LHCN-M2 (cell line): ENCODE measurements at regions not wholly inside any gene's neighbourhood (a gene's known extent, or its start where the extent isn't known, plus 50 kb on each side); places are given as distances from the start of the nearest gene placed in this dataset.
"Not testable (repeated sequence)": the region's sequence is repeated elsewhere in the genome, so short reads cannot be mapped to it uniquely, and the experiment has no call there.

Experiments used
- DNase-seq: peaks from one replicate; pipeline ENCODE4 v3.0.0-alpha.2; 2012; ENCODE audit warnings: low read depth

- no peak for DNase-seq
Observed at GRCh38 chr2:126049461-126049860, 606.5 kb upstream of the GYPC start.

DNA sequence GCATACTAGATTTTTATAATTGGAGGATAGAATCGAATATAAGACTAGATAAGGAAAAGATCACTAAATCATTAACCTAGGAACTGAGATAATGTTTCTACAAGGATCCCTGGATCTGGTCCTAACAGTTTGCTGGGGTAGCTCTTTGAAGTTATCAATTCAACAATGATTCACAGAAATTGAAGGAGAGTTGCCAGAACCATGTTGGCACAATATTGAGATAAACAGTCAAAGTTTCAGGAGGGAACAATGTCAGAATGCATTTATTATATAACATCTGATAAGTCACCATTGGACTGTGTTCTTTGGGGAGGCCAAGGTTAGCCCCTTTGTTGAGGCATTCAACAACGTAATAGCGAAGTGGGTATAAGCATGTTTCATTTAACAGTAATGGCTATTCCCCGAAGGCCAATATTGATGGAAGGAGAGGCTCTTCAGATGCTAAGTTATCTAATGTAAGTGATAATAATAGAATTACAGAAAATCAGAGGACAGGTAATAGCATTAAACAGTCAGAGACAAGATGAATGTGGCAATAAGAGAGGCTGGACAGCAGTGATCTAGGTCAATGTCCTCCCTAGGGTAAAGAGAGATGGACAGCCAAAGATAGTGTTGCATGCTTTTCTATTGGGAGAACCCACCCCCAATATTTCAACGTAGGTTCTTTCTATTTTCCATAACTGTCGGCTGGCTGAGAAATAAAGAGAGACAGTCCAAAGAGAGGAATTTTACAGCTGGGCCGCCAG, 604.8 kb upstream of the GYPC start:
- no peak for DNase-seq

GRCh38 chr2:126051737-126052240, 604.2 kb upstream of the GYPC start:
- not testable (repeated sequence) for DNase-seq

DNA sequence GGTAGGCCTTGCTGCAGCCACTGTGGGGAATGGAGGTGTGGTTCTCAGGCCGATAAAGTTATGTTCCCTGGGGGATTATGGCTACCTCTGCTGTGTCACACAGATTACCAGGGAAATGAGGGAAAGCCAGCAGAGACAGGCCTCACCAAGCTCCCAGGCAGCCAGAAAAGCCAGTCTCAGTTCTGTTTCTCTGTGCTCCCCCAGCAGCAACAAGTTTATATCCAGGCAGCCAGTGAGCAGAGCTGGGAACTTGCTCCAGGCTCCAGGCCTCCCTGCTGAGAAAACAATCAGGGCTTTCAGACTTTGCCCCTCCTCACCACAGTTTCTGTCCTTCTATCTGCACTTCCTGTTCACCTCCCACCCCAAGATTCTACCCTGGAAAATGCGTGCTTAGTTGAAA, 596.6 kb upstream of the GYPC start:
- DNase-seq, result no peak

DNA sequence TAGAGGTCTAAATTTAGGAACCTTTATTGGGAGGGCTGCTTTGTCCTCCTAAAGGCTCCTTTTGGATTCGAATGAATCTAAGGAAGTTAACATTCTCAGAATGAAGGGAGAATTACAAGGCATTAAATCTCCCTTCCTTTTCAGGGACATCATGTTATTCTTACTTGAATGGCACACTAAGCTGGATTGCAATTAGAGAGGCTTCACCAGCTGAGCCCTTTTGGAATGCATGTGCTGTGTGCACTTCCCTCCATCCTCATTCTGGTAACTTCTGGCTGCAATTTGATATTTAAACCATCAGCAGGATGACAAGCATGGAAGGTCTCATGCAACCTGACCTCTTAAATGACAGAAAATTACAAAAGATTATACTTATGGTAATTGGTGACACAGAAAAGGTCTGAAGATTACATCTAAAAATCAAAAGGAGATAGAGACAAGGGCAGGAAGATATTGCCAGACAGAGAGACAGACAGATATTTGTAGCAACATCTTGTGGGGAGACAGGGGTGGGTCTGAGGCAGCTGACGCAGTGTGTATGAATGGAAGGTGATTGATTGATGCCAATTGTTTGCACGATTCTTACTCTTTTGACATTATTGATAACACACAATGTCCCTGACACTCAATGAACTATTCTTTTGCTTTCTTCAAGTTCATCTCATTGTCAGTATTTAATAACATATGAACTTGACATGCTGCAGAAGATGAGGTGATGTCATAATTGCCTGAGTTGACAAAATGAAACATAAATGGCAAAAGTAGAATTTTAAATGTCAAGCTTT, 570.8 kb upstream of the GYPC start:
- DNase-seq, result no peak

DNA sequence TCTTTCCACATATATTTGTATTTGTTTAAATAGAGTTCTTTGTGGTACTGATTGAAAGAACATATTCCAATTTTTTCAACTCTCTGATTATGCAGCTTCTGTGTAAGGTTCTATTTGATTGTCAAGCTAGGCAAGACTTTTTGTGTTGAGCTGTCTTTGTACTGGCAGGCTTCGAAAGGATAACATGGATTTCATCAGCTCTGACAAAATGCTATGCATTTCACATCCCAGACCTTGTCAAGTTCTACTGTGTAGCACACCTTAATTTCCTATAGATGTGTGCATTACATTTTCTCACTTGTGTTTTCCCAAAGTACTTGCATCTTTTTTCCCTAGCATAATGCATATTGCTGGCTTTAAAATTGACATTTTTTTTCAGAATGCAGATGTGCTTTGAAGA, 555.0 kb upstream of the GYPC start:
- no peak for DNase-seq

DNA sequence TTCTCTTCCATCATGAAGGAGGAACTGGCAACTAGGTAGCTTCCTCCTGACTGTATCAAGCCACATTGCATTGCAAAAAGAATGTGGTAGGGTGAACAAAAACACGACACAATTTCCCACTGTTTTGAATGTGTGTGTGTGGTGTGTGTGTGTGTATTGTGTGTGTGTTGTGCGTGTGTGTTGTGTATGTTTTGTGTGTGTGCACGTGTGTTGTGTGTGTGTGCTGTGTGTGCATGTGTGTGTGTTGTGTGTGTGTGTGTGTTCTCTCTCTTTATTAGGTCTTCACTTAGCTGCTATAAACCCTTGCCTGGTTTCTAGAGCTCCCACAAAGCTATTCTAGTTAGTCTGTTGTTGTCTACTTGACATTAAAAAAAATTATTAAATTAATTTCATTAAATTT, 550.0 kb upstream of the GYPC start:
- DNase-seq, result no peak

DNA sequence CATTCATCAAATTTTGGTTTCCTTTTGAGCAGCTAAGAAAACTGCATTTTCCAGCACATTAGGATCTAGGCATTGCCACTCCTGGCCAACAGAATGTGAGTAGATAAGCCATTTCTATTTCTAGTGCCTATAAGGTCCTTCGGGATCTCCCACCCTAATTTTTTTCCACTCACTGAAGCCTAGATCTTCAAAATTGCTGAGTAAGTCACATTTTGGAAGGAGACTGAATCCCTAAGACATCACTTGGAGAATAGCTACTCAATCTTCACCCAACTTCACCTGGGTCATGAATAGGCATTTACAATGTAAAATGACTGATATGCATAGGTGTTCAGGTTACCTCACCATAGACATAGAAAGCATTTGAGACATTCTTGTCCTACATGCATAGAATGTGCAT, 548.1 kb upstream of the GYPC start:
- DNase-seq, result no peak

- no peak for DNase-seq
Observed at GRCh38 chr2:126115975-126116374, 540.0 kb upstream of the GYPC start.

DNA sequence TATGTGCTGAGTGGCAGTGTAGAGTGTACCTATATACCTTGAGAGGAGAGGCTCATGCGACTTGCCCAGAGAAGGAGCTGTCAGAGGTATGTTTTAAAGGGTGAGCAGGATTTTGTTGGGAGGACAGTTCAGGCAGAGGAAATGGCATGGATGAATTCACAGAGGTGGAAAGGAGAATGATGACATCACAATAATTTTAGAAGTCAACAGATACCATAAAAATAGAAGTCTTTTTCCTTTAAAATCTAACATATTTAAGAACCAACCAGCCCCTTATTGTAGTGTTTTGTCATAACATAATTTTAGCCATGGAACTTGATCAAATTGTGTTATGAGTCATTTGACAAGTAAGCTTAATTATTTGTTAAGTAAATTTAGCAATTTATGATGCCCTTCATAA, 538.1 kb upstream of the GYPC start:
- DNase-seq, result no peak

DNA sequence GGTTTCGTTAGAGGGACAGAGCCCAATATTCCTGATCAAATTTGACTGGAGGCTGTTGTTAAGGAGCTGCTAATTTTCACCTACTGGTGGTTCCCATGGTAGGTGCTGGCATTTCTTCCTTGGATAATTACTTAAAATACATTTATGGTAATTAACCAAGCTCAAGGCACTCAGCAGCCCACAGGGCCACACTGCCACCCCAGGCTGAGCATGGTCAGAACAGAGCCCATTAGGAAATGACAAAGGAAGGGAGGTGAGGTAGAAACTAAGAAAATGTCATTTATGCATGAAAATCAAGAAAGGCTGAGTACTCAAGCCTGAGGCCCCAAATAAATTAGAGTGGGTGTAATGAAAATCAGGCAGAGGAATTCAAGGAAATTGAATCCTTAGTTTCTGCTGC, 510.2 kb upstream of the GYPC start:
- no peak for DNase-seq

GRCh38 chr2:126154256-126154785, 501.6 kb upstream of the GYPC start:
- DNase-seq, result no peak

DNA sequence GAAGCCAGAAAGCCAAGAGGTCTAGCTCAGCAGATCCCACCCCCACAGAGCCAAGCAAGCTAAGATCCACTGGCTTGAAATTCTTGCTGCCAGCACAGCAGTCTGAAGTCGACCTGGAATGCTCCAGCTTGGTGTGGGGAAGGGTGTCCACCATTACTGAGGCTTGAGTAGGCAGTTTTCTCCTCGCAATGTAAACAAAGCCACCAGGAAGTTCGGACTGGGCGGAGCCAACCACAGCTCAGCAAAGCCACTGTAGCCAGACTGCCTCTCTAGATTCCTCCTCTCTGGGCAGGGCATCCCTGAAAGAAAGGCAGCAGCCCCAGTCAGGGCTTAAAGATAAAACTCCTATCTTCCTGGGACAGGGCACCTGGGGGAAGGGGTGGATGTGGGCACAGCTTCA, 495.0 kb upstream of the GYPC start:
- DNase-seq, result not testable (repeated sequence)

- no peak for DNase-seq
Observed at GRCh38 chr2:126172631-126173184, 483.2 kb upstream of the GYPC start.

GRCh38 chr2:126175222-126175621, 480.7 kb upstream of the GYPC start:
- DNase-seq, result no peak

DNA sequence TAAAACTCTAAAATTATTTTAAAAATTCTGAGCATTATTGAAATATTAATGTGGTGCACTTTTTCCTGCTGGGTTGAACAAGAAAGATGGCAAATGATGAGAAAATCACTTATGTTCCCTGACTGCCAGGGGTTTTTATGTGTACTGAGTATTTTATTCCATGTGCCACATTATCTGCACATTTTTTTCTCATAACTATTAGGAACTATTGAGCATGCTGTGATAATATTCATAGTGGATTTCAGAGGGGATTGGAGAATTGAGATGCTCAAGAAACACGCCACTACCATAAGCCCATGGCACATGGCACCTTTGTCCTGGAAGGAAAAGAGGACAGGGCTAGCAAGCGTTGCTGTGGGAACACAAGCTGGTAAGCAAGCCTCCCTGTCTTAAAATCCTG, 478.5 kb upstream of the GYPC start:
- DNase-seq, result no peak

GRCh38 chr2:126187668-126188067, 468.3 kb upstream of the GYPC start:
- no peak for DNase-seq

GRCh38 chr2:126189527-126189926, 466.4 kb upstream of the GYPC start:
- DNase-seq, result no peak

DNA sequence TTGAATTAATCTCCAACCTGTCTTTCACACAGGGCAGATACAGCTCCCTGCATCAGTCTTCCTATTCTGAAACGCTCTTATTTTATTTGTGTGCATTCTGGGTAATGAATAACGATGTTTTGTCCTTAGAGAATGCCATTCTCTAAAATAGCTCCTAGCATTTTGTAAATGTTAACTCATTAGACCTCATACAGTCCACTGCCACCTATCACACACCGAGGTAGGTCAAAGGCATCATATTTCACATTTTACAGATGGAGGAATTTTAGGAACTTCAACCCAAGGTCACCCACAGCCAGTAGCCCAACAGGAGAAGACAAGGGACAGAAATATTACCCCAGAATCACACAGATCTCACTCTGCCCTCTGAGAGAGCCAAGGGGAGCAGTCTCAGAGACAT, 455.4 kb upstream of the GYPC start:
- DNase-seq, result no peak

- no peak for DNase-seq
Observed at GRCh38 chr2:126208266-126208665, 447.7 kb upstream of the GYPC start.

GRCh38 chr2:126212735-126213134, 443.2 kb upstream of the GYPC start:
- DNase-seq, result no peak

DNA sequence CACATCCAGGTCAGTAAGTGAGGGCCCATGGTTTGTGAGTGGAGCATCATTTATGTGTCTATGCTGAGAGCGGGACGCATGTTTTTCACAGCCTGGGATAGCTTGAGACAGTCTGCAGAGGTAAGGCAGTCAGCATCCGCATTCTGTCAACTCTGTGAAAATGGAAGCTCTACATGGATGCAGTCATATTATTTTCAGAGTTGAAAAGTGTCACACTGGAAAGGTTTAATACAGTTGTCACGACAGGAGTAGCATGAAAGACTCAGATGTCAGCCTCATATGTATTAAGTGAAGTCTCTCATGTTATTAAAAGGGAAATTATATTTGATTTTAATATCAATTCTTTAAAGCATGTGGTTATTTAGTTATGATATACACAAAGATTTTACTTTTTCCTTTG, 436.9 kb upstream of the GYPC start:
- DNase-seq, result no peak

DNA sequence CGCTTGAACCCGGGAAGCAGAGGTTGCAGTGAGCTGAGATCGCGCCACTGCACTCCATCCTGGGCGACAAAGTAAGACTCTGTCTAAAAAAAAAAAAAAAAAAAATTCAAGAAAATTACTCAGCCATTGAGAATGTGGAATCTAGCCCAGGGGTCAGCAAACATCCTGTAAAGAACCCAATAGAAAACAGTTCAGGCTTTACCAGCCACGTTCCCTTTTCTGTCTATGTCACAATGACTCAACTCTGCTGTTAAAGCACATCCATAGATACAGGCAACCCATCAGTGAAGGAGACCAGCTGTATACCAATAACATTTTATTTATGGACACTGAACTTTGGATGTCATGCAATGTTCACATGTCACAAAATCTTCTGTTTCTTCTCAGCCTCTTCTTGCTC, 435.6 kb upstream of the GYPC start:
- no peak for DNase-seq
